H9 (cell line): ENCODE measurements at regions not wholly inside any gene's neighbourhood (a gene's known extent, or its start where the extent isn't known, plus 50 kb on each side); places are given as distances from the start of the nearest gene placed in this dataset.

ENCODE experiments used
- DNase-seq: peaks from one replicate; pipeline ENCODE4 v3.0.0-alpha.2; 2017
- H2AFZ ChIP-seq: one replicate; pipeline ENCODE4 v1.6.1; 2013; ENCODE audit warnings: mild to moderate bottlenecking, low read length, control low read depth, moderate library complexity
- H2AK5ac ChIP-seq: 2 replicates; pipeline ENCODE4 v1.6.1; 2013; ENCODE audit warnings: low read length, control low read depth, mixed read lengths; ENCODE audit not compliant: insufficient read length
- H2BK120ac ChIP-seq: one replicate; pipeline ENCODE4 v1.6.1; 2013; ENCODE audit warnings: low read depth, mild to moderate bottlenecking, low read length, control low read depth, inconsistent platforms; ENCODE audit not compliant: poor library complexity, severe bottlenecking
- H2BK12ac ChIP-seq: 2 replicates; pipeline ENCODE4 v1.6.1; 2013; ENCODE audit warnings: low read length, control low read depth, mixed read lengths, low read depth; ENCODE audit not compliant: insufficient read length
- H2BK15ac ChIP-seq: 2 replicates; pipeline ENCODE4 v1.6.1; 2013; ENCODE audit warnings: low read depth, low read length, control low read depth
- H2BK20ac ChIP-seq: one replicate; pipeline ENCODE4 v1.6.1; 2013; ENCODE audit warnings: low read depth, mild to moderate bottlenecking, low read length, control low read depth, inconsistent platforms; ENCODE audit not compliant: poor library complexity, severe bottlenecking
- H2BK5ac ChIP-seq: 2 replicates; pipeline ENCODE4 v1.6.1; 2013; ENCODE audit warnings: low read length, control low read depth, mixed read lengths; ENCODE audit not compliant: insufficient read length
- H3K14ac ChIP-seq: 2 replicates; pipeline ENCODE4 v1.6.1; 2013; ENCODE audit warnings: low read length, control low read depth; ENCODE audit not compliant: insufficient read depth
- H3K18ac ChIP-seq: 2 replicates; pipeline ENCODE4 v1.6.1; 2013; ENCODE audit warnings: low read depth, mild to moderate bottlenecking, mixed read lengths, low read length, control low read depth; ENCODE audit not compliant: insufficient read length
- H3K23ac ChIP-seq: 2 replicates; pipeline ENCODE4 v1.6.1; 2013; ENCODE audit warnings: low read length, control low read depth, mixed read lengths, low read depth; ENCODE audit not compliant: insufficient read length
- H3K23me2 ChIP-seq: 2 replicates; pipeline ENCODE4 v1.6.1; 2013; ENCODE audit warnings: low read depth, mild to moderate bottlenecking, mixed read lengths, low read length, control low read depth; ENCODE audit not compliant: insufficient read length, poor library complexity, severe bottlenecking
- H3K27ac ChIP-seq: 2 replicates; pipeline ENCODE4 v1.5.1; 2013; ENCODE audit warnings: low read length, control low read depth, mixed read lengths, low read depth; ENCODE audit not compliant: insufficient read length
- H3K27me3 ChIP-seq: 2 replicates; pipeline ENCODE4 v1.6.1; 2013; ENCODE audit warnings: low read length, control low read depth, inconsistent platforms; ENCODE audit not compliant: insufficient read depth
- H3K4ac ChIP-seq: 2 replicates; pipeline ENCODE4 v1.6.1; 2013; ENCODE audit warnings: low read depth, mild to moderate bottlenecking, control low read depth, inconsistent platforms, low read length, moderate library complexity
- H3K4me1 ChIP-seq: 2 replicates; pipeline ENCODE4 v1.6.1; 2013; ENCODE audit warnings: low read length, control low read depth, inconsistent platforms; ENCODE audit not compliant: insufficient read depth
- H3K4me2 ChIP-seq: 2 replicates; pipeline ENCODE4 v1.6.1; 2013; ENCODE audit warnings: low read length, control low read depth, mixed read lengths; ENCODE audit not compliant: insufficient read length, insufficient read depth
- H3K56ac ChIP-seq: 2 replicates; pipeline ENCODE4 v1.6.1; 2013; ENCODE audit warnings: low read depth, mild to moderate bottlenecking, mixed read lengths, low read length, control low read depth; ENCODE audit not compliant: insufficient read length
- H3K79me1 ChIP-seq: 2 replicates; pipeline ENCODE4 v1.6.1; 2013; ENCODE audit warnings: low read depth, mild to moderate bottlenecking, moderate library complexity, low read length, control low read depth, inconsistent platforms; ENCODE audit not compliant: insufficient read depth, poor library complexity, severe bottlenecking
- H3K79me2 ChIP-seq: 2 replicates; pipeline ENCODE4 v1.6.1; 2013; ENCODE audit warnings: low read length, control low read depth, inconsistent platforms; ENCODE audit not compliant: insufficient read depth
- H3K9ac ChIP-seq: 2 replicates; pipeline ENCODE4 v1.6.1; 2013; ENCODE audit warnings: low read length, control low read depth, mixed read lengths; ENCODE audit not compliant: insufficient read length; ENCODE audit errors: extremely low read depth
- H3K9me3 ChIP-seq: one replicate; pipeline ENCODE4 v1.6.1; 2013; ENCODE audit warnings: low read depth, low read length, inconsistent platforms; ENCODE audit not compliant: control insufficient read depth
- H3T11ph ChIP-seq: one replicate; pipeline ENCODE4 v1.6.1; 2013; ENCODE audit warnings: mild to moderate bottlenecking, low read length, control low read depth, inconsistent platforms
- H4K20me1 ChIP-seq: one replicate; pipeline ENCODE4 v1.6.1; 2013; ENCODE audit not compliant: control insufficient read depth, insufficient read length, insufficient read depth
- H4K5ac ChIP-seq: 2 replicates; pipeline ENCODE4 v1.6.1; 2013; ENCODE audit warnings: low read depth, mild to moderate bottlenecking, mixed read lengths, low read length, control low read depth; ENCODE audit not compliant: insufficient read length
- H4K8ac ChIP-seq: replicated peaks from 2 replicates; pipeline ENCODE4 v1.6.1; 2013; ENCODE audit warnings: low read length, control low read depth, mixed read lengths, low read depth; ENCODE audit not compliant: insufficient read length
- H4K91ac ChIP-seq: 2 replicates; pipeline ENCODE4 v1.6.1; 2013; ENCODE audit warnings: low read depth, mild to moderate bottlenecking, moderate library complexity, mixed read lengths, low read length, control low read depth; ENCODE audit not compliant: insufficient read length
- H3K27ac Mint-ChIP-seq, 3 experiments: 2 replicates in 2 of 3; 3 replicates in 1 of 3; pipeline ENCODE4 v1.8.0; 2020 to 2021; ENCODE audit warnings: mixed read lengths in 3 of 3, mild to moderate bottlenecking in 1 of 3, moderate library complexity in 1 of 3
- H3K27me3 Mint-ChIP-seq: 2 replicates; pipeline ENCODE4 v1.8.0; 2021; ENCODE audit warnings: low read depth, mild to moderate bottlenecking, moderate library complexity, mixed read lengths
- H3K36me3 Mint-ChIP-seq, 3 experiments: 2 replicates in 2 of 3; 3 replicates in 1 of 3; pipeline ENCODE4 v1.8.0; 2020 to 2021; ENCODE audit warnings: low read depth in 3 of 3, mixed read lengths in 3 of 3; ENCODE audit not compliant: insufficient read depth in 1 of 3
- H3K4me1 Mint-ChIP-seq, 2 experiments: 2 replicates each; pipeline ENCODE4 v1.8.0; 2020; ENCODE audit warnings: mixed read lengths in 2 of 2
- H3K4me3 Mint-ChIP-seq, 2 experiments: 2 replicates in 1 of 2; 3 replicates in 1 of 2; pipeline ENCODE4 v1.8.0; 2020 to 2021; ENCODE audit warnings: mild to moderate bottlenecking in 2 of 2, mixed read lengths in 2 of 2, moderate library complexity in 1 of 2
- H3K9me3 Mint-ChIP-seq, 2 experiments: 2 replicates in 1 of 2; 3 replicates in 1 of 2; pipeline ENCODE4 v1.8.0; 2020; ENCODE audit warnings: mild to moderate bottlenecking in 2 of 2, mixed read lengths in 2 of 2, moderate library complexity in 1 of 2
- WGBS: extraction: QIAGEN DNeasy Blood & Tissue Kit; methylation state at CpG from one replicate; pipeline ENCODE4 v1.1.7; 2013; ENCODE audit warnings: missing lambda C conversion rate, low lambda C conversion rate, mixed read lengths; ENCODE audit not compliant: insufficient read length; ENCODE audit errors: extremely low coverage; 5-methylcytosine and 5-hydroxymethylcytosine counted together
- TF ChIP-seq, protein P1 (sequence below): fragments of 200-600 bp; sonication (generic); conservative IDR thresholded peaks from 3 replicates; pipeline ENCODE4 v1.8.0; 2021; ENCODE audit warnings: antibody characterized with exemption, mild to moderate bottlenecking

GRCh38 chr12:91327889-91328288, 145.3 kb upstream of the DCN start:
- TF ChIP-seq, protein P1, sequence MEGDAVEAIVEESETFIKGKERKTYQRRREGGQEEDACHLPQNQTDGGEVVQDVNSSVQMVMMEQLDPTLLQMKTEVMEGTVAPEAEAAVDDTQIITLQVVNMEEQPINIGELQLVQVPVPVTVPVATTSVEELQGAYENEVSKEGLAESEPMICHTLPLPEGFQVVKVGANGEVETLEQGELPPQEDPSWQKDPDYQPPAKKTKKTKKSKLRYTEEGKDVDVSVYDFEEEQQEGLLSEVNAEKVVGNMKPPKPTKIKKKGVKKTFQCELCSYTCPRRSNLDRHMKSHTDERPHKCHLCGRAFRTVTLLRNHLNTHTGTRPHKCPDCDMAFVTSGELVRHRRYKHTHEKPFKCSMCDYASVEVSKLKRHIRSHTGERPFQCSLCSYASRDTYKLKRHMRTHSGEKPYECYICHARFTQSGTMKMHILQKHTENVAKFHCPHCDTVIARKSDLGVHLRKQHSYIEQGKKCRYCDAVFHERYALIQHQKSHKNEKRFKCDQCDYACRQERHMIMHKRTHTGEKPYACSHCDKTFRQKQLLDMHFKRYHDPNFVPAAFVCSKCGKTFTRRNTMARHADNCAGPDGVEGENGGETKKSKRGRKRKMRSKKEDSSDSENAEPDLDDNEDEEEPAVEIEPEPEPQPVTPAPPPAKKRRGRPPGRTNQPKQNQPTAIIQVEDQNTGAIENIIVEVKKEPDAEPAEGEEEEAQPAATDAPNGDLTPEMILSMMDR = no peak
- H4K20me1 ChIP-seq = no peaks in the 10 kb centered on the region
- H3K79me2 ChIP-seq = no peaks in the 10 kb centered on the region
- H3T11ph ChIP-seq = no peak overlapping the region
- no peak overlapping the region for H2AFZ ChIP-seq
- no peak overlapping the region for H3K56ac ChIP-seq
- Mint-ChIP-seq H3K9me3 (no peaks in the 10 kb centered on the region), H3K4me3 (no peak overlapping the region), H3K4me1 (no peaks in the 10 kb centered on the region), H3K27ac (no peak overlapping the region), H3K27me3 (no peaks in the 10 kb centered on the region; the same call in 1 of the 2 replicates), H3K36me3 (no peaks in the 10 kb centered on the region)
- DNase-seq = no peak
- H4K91ac ChIP-seq = no peak overlapping the region
- H3K27ac ChIP-seq = no peak overlapping the region
- no peak overlapping the region for H4K5ac ChIP-seq
- H2BK120ac ChIP-seq = no peak overlapping the region
- no CpG with 5 or more reads among the region's 3 CpGs for WGBS
- no peak overlapping the region for H3K18ac ChIP-seq
- no peak overlapping the region for H3K9ac ChIP-seq
- H2BK15ac ChIP-seq = no peak overlapping the region
- no peak overlapping the region for H2BK20ac ChIP-seq
- no peak overlapping the region for H3K4me2 ChIP-seq
- no peaks in the 10 kb centered on the region for H3K27me3 ChIP-seq
- H3K79me1 ChIP-seq = no peaks in the 10 kb centered on the region
- no peak overlapping the region for H3K23ac ChIP-seq
- no peak overlapping the region for H3K4ac ChIP-seq
- H2BK5ac ChIP-seq = no peak overlapping the region
- H3K23me2 ChIP-seq = no peaks in the 10 kb centered on the region
- H3K14ac ChIP-seq = no peak overlapping the region
- H3K9me3 ChIP-seq = no peaks in the 10 kb centered on the region
- no peaks in the 10 kb centered on the region for H3K4me1 ChIP-seq
- H4K8ac ChIP-seq = no peak overlapping the region
- H2AK5ac ChIP-seq = no peak overlapping the region
- H2BK12ac ChIP-seq = no peak overlapping the region
